Stimulated activated CD4-positive, alpha-beta T cell treated with anti-CD3 and anti-CD28 coated beads, Interleukin-15, amount 100 ng/mL, for 48 hours (primary cell): ENCODE measurements at regions not wholly inside any gene's neighbourhood (a gene's known extent, or its start where the extent isn't known, plus 50 kb on each side); places are given as distances from the start of the nearest gene placed in this dataset.

ENCODE experiments used
- DNase-seq, 2 donors: peaks; one replicate each; pipeline ENCODE4 v3.0.0-alpha.2; 2020; ENCODE audit warnings: low read depth in 2 of 2

- DNase-seq = no peak
Measured at GRCh38 chr16:17804857-17805256, 334.1 kb upstream of the XYLT1 start.

GRCh38 chr16:17803625-17804410 is 333.1 kb upstream of the XYLT1 start:
- DNase-seq = no peak

GRCh38 chr16:17802571-17802970 is 331.8 kb upstream of the XYLT1 start:
- DNase-seq = no peak

GRCh38 chr16:17801068-17801467 is 330.3 kb upstream of the XYLT1 start:
- DNase-seq = no peak

GRCh38 chr16:17798716-17799115 is 328.0 kb upstream of the XYLT1 start:
- DNase-seq = no peak

- DNase-seq = no peak
Measured at GRCh38 chr16:17793354-17793753, 322.6 kb upstream of the XYLT1 start.

- no peak for DNase-seq
Measured at GRCh38 chr16:17784073-17784472, 313.3 kb upstream of the XYLT1 start.

GRCh38 chr16:17780181-17780580 is 309.4 kb upstream of the XYLT1 start:
- DNase-seq = no peak

- no peak for DNase-seq
Measured at GRCh38 chr16:17777408-17777863, 306.7 kb upstream of the XYLT1 start.

- DNase-seq = no peak
Measured at GRCh38 chr16:17776888-17777287, 306.1 kb upstream of the XYLT1 start.

- DNase-seq = no peak
Measured at GRCh38 chr16:17776465-17776864, 305.7 kb upstream of the XYLT1 start.

- DNase-seq = no peak
Measured at GRCh38 chr16:17775061-17775460, 304.3 kb upstream of the XYLT1 start.

GRCh38 chr16:17773698-17774101 is 302.9 kb upstream of the XYLT1 start:
- no peak for DNase-seq

GRCh38 chr16:17770104-17770503 is 299.3 kb upstream of the XYLT1 start:
- DNase-seq = no peak

GRCh38 chr16:17769065-17769464 is 298.3 kb upstream of the XYLT1 start:
- DNase-seq = no peak

- DNase-seq = no peak
Measured at GRCh38 chr16:17768257-17768656, 297.5 kb upstream of the XYLT1 start.

GRCh38 chr16:17766012-17766411 is 295.3 kb upstream of the XYLT1 start:
- no peak for DNase-seq

GRCh38 chr16:17759451-17760390 is 289.0 kb upstream of the XYLT1 start:
- DNase-seq = no peak

GRCh38 chr16:17757808-17758207 is 287.0 kb upstream of the XYLT1 start:
- no peak for DNase-seq

- no peak for DNase-seq
Measured at GRCh38 chr16:17755158-17755557, 284.4 kb upstream of the XYLT1 start.

GRCh38 chr16:17753434-17753833 is 282.7 kb upstream of the XYLT1 start:
- no peak for DNase-seq

- DNase-seq = no peak
Measured at GRCh38 chr16:17749706-17750105, 278.9 kb upstream of the XYLT1 start.
